OCI-LY1 (cell line): ENCODE measurements at regions not wholly inside any gene's neighbourhood (a gene's known extent, or its start where the extent isn't known, plus 50 kb on each side); places are given as distances from the start of the nearest gene placed in this dataset.

Source experiments
- EZH2 ChIP-seq: fragments of 200-600 bp; sonication (generic), shearing (Covaris generic); IDR thresholded peaks from 2 replicates; pipeline ENCODE4 v1.8.0; 2017; ENCODE audit warnings: borderline replicate concordance, mixed run types, mild to moderate bottlenecking, antibody characterized with exemption, low read length, moderate library complexity, mixed read lengths
- TF ChIP-seq, protein P1 (sequence below): fragments of 200-600 bp; sonication (generic), shearing (Covaris generic); IDR thresholded peaks from 2 replicates; pipeline ENCODE4 v1.5.1; 2017; ENCODE audit warnings: mild to moderate bottlenecking, antibody characterized with exemption, low read length, moderate library complexity, mixed read lengths

DNA sequence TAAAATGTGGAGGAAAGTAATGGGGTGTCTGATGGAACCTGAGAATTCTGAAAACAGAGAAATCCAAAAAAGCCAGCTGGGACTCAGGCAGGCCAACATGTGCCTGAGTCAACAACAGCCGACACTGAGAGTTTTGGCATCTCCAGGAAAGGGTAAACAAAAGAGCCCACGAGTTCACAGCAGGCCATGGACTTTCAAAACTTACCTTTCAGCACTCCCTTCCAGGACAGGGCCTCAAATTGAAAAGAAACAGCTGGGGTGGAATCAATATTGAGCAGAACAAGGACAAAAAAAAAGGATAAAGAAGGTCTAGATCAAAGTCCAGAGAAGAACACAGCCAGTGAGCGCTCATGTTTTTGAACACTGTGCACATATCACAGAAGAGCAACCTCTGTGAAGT lies 735.4 kb upstream of the GRM7 start:
- TF ChIP-seq, protein P1, sequence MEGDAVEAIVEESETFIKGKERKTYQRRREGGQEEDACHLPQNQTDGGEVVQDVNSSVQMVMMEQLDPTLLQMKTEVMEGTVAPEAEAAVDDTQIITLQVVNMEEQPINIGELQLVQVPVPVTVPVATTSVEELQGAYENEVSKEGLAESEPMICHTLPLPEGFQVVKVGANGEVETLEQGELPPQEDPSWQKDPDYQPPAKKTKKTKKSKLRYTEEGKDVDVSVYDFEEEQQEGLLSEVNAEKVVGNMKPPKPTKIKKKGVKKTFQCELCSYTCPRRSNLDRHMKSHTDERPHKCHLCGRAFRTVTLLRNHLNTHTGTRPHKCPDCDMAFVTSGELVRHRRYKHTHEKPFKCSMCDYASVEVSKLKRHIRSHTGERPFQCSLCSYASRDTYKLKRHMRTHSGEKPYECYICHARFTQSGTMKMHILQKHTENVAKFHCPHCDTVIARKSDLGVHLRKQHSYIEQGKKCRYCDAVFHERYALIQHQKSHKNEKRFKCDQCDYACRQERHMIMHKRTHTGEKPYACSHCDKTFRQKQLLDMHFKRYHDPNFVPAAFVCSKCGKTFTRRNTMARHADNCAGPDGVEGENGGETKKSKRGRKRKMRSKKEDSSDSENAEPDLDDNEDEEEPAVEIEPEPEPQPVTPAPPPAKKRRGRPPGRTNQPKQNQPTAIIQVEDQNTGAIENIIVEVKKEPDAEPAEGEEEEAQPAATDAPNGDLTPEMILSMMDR, result no peak
- TF ChIP-seq EZH2, result no peak
